ENCODE measurements at regions not wholly inside any gene's neighbourhood (a gene's known extent, or its start where the extent isn't known, plus 50 kb on each side); places are given as distances from the start of the nearest gene placed in this dataset.
"Not testable (repeated sequence)": the region's sequence is repeated elsewhere in the genome, so short reads cannot be mapped to it uniquely, and the experiment has no call there.

- no peak for DNase-seq (ENCODE audit: low spot score)
These were observed 50.1 kb upstream of the ZNF608 start for GRCh38 chr5:124796495-124796894.

GRCh38 chr5:124797665-124798087 is 51.2 kb upstream of the ZNF608 start:
- no peak for DNase-seq (ENCODE audit: low spot score)

DNA sequence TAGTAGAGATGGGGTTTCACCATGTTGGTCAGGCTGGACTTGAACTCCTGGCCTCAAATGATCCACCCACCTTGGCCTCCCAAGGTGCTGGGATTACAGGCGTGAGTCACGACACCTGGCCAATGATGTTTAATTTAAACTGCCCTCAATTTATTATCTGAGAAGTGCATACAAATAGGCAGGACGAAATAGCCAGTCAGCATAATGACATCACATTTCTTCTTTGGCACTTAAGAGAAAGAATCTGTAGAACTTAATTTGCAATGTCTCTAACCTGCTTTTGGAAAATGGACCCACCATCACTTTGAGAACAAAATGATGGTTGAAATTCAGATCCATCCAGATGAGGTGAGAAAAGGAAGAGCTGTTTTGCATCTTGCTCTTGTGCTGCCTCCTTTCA is 52.5 kb upstream of the ZNF608 start:
- DNase-seq (ENCODE audit: low spot score): no peak

DNA sequence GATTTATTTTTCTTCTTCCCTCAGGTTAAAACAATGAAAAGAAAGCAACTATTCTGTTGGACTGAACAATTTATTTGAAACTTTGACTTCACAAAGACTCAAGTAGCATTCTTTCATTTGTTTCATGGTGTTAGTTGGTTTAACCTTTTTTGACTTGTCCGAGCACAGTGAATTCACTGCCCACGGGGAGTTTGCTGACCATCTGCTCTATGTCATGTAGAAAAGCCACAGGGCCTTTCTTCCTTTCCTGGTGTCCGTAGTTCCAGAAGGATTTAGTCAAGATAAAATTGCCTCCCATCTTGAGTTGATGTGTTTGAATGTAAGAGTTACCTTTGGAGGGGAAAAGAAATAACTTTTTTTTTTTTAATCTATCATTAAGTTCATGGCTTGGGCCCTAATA is 55.1 kb upstream of the ZNF608 start:
- no peak for DNase-seq (ENCODE audit: low spot score)

GRCh38 chr5:124803617-124804323 is 57.3 kb upstream of the ZNF608 start:
- DNase-seq (ENCODE audit: low spot score): no peak

GRCh38 chr5:124806026-124806372 is 59.6 kb upstream of the ZNF608 start:
- DNase-seq (ENCODE audit: low spot score): no peak

DNA sequence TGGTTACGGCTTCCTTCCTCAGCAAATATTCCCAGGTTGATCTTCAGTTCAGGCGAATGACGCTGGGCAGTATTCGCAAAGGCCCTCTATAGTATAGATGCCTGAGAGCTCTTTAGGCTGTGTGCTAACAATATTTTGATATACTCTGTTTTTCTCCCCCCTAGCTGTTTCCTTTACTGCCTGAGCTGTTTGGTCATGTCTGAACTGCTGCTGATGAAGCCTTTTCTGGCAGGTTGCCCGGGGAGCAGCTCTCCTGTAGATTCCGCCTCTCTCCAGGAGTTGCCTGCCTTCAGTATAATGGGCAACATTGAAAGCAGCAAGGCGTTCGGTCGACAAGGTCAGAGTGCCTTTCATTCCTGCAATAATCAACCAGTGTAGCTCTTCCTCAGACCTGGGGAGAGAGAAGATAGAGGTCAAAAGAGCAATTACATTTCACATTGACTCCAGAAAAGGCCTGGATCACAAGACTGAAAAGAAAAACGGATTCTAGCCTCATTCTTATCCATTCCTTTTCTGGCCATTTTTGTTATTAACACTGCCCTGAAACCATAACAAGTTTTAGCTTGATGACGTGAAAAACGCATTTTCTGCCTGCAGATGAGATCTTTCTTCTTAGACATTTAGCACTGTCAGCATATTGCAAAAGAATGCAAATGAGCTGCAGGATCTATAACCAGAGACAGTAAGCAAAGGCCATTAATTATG is 60.1 kb upstream of the ZNF608 start:
- DNase-seq (ENCODE audit: low spot score): peak; percentile 62

- no peak for DNase-seq (ENCODE audit: low spot score)
These were observed 62.4 kb upstream of the ZNF608 start for GRCh38 chr5:124808842-124809268.

- no peak for DNase-seq (ENCODE audit: low spot score)
These were observed 64.1 kb upstream of the ZNF608 start for GRCh38 chr5:124810396-124811006.

GRCh38 chr5:124812771-124813358 is 66.4 kb upstream of the ZNF608 start:
- no peak for DNase-seq (ENCODE audit: low spot score)

DNA sequence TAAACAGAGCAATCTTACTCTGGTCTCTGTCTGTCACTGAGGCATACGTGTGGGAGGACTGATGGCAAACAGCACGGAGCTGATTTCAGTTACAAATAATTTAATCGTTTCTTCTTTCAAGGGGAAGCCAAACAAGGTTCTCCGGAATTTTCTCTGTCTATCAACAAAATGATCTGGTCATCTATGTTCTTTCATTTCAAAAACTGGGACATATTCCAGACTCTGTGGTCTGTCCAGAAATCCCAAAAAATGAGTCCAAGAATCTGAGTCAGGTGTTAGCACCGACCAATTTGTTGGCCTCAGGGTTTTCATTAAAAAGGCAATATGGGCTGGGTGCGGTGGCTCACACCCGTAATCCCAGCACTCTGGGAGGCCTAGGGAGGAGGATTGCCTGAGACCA is 69.9 kb upstream of the ZNF608 start:
- DNase-seq (ENCODE audit: low spot score): no peak

DNA sequence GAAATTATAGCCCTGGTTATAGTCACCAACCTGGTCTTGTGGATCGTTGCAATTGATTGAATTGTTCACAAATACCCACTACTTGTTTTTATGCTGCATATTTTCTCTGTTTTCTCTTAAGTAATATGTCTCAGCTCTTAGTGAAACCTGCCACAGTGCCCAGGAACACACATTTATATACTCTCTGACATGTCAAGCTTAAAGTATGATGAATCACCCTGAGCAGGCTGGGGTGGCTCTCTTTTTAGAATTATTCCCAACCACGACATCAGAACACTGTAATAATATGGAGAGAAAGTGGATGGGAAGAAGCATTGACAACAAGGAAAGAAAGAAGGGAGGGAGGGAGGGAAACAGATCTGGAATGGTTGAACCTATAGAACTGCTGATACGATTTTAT is 72.8 kb upstream of the ZNF608 start:
- no peak for DNase-seq (ENCODE audit: low spot score)

GRCh38 chr5:124822647-124823046 is 76.2 kb upstream of the ZNF608 start:
- DNase-seq (ENCODE audit: low spot score): no peak

GRCh38 chr5:124823380-124823779 is 76.9 kb upstream of the ZNF608 start:
- no peak for DNase-seq (ENCODE audit: low spot score)

GRCh38 chr5:124824637-124825158 is 78.3 kb upstream of the ZNF608 start:
- DNase-seq (ENCODE audit: low spot score): no peak

- no peak for DNase-seq (ENCODE audit: low spot score)
These were observed 79.0 kb upstream of the ZNF608 start for GRCh38 chr5:124825250-124825982.

DNA sequence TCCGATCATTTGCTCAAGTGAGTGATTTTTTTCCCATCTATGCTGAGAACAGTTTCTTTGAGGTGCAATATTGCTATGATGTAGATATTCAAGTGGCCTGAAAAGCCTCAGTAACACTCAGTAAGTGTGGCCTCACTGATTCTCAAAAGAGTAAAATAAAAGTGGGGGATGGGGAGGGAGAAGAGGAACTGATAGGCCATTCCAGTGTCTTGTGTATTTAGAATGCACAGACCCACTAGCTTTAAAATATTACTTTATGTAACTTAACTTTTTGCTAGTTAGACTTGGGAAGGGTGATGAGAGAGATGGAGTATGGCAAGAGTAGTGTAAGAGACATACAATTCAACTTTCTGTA is 79.5 kb upstream of the ZNF608 start:
- no peak for DNase-seq (ENCODE audit: low spot score)

DNA sequence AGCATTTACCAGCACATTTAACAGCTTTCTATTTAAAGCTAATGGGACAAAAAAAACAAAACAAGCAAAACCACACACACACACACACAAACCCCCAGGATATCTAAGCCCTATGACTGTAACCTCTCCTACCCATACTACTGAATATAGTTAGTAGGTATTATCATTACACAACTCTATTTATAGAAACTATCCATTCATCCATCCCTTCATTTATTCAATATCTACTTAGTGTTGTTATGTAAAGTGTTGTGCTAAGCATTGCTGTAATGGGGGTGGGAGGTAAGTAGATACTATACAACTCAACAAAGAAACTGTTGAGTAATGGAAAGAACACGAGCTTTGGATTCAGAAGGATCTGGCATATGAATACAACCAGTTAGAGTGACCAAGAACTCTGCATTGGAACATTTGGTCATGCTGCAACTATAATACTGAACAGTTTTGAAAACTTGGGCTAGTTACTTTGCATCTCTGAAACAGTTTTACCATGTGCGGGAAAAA is 82.3 kb upstream of the ZNF608 start:
- DNase-seq (ENCODE audit: low spot score): no peak

- DNase-seq (ENCODE audit: low spot score): no peak
These were observed 85.3 kb upstream of the ZNF608 start for GRCh38 chr5:124831687-124832240.

GRCh38 chr5:124832510-124832909 is 86.1 kb upstream of the ZNF608 start:
- no peak for DNase-seq (ENCODE audit: low spot score)

GRCh38 chr5:124836314-124836713 is 89.9 kb upstream of the ZNF608 start:
- not testable (repeated sequence) for DNase-seq (ENCODE audit: low spot score)
